UCSD-AML1 (cell line): ENCODE measurements at regions not wholly inside any gene's neighbourhood (a gene's known extent, or its start where the extent isn't known, plus 50 kb on each side); places are given as distances from the start of the nearest gene placed in this dataset.

Experiments
- DNase-seq: peaks from one replicate; lab custom pipeline; 2025; ENCODE audit not compliant: unreplicated experiment; lab: John Stamatoyannopoulos, UW

DNA sequence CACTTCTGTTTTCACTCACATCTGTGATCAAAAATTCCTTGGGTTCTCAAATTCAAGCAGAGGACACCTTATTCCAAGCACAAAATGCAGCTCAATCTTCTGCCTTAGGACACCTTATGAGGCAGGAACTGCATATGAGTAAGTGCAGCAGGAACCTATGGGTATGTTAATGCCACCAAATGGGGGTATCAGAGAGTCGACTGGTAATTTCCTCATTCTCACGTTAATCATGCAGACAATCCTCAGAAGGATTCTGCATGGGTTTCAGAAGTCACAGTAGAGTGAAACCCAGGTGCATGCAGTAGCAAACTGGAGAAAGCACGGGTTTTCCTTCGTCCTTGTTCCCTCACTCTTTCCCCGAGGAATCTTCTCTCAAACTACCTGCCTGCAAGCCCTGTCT, 452.8 kb downstream of the CBLN2 start:
- no peak for DNase-seq

DNA sequence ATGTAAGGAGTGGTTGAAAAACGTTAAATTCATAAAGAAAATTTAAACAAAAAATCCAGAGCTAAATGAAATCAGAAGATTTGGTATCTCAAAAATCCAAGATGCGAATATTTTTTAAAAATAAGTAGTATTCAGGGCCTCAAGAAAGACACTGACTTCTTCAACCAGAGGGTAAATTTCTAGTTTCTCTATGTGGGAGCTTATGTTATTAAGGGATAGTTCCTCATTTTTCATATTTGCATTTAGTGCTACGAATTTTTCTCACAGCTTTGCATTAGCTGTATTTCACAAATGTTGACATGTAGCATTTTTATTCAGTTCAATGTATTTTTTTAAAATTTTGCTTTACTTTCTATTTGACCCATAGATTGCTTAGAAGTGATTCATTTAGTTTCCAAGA, 454.7 kb downstream of the CBLN2 start:
- DNase-seq: no peak

DNA sequence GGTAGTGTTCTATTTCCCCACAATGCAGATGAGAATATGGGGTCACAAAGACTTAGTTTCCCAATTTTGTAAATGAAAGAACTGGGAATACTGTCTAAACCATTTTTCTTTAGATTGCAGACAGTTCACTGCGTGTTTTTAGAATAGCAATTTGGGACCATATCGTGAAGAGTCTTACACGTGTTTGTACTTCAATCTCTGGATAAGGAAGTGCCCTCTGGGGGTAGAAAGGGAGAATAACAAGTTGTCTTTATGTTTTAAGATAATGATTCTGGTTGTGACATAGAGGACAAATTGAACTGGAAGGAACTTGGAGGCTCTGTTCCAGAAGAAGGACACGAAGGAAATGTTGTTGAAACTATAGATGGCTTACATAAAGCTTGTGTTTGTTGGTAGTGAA, 457.7 kb downstream of the CBLN2 start:
- DNase-seq: no peak

DNA sequence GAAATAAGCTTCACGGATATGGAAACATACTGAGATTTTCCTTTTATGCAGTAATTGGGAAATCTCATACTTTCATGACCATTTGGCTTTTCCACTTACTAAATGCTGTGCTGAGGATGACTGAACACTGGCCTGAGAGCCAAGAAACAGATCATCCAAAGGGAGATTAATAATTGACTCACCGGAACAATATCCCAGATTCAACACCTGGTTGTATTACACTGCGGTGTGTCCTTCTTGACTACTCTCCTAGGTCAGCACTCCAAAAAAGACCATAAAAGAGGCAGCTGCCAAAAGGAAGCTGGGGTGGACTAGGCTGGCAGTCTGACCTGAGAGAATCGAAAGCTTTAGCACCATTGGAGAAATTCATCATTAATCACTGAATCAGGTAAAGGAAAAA, 469.1 kb downstream of the CBLN2 start:
- no peak for DNase-seq

DNA sequence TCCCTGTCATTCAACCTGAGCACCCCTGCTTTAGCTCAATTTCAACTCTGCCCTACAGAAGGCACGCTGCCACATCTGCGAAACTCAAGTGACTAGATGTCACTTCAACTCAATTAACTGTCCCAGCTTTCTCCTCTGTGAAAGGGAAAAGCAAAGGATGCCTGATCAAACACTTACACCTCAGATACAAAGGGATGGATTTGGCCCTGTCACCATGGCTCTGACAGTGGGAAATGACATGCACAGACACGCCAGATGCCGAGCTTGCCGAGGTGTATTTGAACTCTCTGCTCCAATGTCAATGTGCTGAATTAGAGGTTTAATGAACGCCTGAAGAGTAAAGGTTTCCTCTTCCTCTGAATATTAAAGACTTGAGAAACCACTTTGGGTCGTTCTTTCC, 481.1 kb downstream of the CBLN2 start:
- no peak for DNase-seq

DNA sequence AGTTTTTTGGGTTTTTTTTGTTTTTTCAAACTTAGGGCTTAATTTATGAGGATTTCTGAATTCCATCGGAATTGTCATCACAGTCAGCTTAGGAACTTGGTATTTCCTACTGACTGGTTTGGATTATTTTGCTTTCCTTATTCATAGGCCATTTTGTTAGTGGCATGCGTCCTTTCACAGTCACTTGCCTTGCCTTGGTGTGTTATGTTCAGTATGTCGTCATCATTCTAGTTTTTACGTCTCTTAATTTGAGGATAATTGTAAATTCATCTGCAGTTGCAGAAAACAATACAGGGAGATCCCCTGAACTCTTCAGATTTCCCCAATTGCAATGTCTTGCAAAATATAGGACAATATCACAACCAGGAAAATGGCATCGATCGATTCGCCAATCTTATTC, 485.3 kb downstream of the CBLN2 start:
- DNase-seq: no peak

DNA sequence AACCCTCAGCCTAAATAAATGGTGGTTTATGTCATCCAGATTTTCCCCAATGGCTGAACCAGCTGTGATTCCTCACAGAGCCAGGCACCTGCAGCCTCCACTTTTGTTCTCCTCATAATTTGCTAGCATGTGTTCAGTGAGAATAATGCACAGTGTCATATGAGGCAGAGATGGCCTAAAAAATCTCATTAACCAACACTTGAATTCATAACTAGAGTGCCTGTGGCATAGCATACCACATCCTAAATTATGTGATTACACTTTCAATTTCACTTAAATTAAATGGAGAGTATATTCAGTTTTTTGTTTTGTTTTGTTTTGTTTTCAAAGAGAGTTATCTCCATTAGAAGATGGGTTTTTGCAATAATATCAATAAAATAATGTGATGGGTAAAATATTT, 488.0 kb downstream of the CBLN2 start:
- DNase-seq: no peak

DNA sequence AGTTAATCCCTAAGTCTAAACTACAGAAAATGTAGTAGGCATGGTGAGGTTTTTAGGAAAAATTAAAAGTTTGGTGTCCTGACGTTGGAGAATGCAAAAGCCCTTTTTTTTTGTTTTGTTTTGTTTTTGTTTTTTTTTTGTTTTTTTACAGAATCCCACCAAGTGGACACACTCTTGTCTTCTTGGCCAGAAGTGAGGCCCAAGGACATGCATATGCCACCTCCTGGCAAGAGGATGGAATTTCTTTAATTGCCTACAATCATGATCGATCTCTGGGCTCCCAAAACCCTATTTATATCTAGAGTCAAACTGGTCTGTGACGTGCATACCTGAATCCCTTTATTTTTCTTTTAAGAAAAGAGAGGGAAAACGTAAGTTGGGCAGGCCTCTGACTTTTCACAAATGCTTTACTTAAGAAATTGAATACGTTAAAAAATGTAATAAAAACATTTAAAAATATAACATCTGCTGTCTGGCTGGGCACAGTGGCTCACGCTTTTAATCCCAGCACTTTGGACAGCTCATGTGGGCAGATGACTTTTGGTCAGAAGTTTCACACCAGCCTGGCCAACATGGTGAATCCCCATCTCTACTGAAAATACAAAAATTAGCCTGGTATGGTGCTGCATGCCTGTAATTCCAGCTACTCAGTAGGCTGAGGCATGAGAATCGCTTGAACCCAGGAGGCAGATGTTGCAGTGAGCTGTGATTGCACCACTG, 502.7 kb downstream of the CBLN2 start:
- DNase-seq: no peak

DNA sequence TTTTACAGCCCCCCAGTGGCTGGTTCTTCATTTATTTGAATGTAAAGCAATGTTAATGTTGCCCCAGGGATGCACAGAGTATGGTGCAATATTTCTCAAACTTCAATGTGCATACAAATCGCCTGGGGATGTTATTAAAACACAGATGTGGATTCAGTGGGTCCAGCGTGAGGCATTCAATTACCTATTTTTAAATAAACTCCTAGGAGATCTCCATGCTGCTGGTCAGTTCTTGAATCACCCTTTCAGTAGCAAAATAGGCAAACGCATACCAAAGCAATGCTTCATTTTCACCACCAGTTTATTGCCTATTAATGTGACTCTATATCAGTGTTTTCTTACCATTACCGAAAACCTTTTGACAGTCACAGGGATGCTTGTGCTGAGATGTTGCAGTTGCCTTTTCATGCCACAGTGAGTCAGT, 530.7 kb downstream of the CBLN2 start:
- no peak for DNase-seq

DNA sequence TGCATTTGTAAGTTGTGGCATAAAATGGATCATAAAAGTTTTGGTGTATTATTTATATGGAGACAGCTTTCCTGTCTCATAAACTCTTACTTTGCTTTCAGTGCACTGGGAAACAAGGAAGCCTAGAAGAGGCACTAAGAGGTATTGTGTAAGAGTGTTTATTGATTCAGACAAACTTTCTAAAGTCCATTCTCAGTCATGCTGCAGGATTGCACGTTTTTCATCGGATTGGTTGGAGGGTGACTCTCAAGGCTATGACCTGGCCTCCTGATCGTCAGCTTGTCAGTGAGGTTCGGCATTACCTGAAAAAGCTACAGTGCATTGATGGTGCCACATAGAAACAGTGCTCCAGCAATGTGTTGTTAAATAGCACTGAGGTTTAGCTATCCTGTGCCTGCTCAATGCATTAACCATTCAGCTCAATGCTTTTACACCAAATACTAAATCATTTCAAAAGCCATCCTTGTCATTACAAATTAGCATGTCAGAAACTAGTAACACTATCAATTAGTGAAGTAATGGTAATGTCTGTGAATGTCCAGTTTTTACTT, 545.5 kb downstream of the CBLN2 start:
- DNase-seq: no peak

DNA sequence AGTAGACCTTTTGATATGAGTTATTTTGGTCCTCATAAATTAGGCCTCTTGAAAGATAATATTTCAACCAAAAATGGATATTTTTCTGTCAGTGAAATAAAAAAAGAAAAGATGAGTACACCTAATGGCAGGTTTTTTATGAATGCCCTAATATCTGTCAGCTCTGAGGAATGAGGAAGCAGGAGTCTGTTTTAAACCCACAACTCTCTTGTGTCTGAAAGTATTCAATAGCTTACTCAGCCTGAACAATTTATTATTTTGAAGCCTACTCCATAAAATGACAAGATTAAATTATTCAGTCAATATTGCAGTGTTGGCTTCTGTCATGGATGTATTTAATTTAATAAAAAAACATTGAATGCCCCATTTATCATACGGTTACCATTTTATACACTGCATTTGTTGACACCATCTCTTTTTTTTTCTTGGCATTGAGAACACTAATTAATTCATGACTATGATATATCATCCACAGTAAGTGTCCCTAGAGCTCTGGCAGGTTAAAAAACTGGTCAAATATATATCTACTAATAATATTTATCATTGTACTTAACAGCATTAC, 548.2 kb downstream of the CBLN2 start:
- DNase-seq: no peak

DNA sequence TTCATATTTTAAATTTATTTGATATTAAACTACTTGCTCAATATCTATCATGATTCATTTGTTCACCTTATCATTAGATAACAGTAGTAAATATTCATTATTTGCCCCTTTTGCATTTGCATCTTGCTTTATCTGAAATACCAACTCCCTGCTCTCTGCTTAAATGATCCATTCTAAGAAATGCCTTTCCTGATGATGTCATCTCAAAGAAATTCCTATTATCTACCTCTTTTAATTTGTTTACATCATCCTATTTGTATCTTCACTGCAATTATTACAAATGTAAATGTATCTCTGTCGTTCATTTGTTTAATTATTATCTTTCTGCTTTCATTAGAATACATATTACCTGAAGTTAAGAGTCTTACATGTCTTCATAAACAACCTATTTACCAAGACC, 549.9 kb downstream of the CBLN2 start:
- DNase-seq: no peak

DNA sequence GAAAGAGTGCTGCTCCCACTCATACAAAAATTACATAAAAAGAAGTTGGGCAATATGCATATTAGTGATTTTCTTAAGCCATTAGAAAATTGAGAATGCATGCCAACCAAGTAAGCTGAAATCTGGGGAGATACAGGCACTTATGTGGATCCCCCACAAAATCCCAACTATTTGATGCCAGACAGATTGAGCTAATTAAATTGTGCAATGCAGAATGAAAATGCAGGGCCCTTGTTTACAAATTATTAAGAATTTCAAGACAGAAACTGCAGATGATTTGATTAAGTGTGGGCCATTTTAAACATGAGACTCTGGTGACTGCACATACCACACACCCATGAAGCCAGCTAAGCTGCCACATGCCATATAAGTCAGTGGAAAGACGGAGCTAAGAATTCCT, 554.5 kb downstream of the CBLN2 start:
- no peak for DNase-seq

DNA sequence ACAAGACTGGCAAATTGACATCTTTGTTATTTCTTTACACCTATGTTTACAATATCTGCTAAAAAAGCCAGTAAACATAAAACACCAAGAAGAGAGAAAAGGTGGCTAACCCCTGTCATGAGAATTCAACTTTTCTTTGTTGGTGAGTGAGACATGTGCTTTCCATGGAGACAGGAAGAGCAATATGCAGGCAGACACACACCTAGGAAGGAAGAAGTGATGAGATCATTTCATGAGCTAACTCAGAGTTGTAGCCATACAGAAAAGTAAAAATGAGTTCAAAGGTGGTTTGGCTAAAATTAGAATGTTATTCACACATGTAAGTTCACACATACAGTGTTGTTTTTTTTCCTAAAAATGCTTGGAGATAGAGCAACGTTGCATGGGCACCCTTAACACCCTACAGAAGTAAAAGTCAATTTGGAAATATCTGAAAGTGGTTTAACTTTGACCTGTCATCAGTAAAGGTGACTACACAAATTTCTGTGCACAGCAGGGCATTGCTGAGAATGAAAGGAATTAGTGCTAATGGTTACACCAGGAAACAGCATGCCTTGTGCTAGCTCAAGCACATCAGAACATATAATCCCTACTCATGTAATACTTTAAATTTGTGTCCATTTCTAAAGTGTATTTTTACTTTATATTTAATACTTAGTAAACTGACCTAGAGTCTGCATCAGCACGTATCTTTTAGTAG, 557.6 kb downstream of the CBLN2 start:
- DNase-seq: no peak

DNA sequence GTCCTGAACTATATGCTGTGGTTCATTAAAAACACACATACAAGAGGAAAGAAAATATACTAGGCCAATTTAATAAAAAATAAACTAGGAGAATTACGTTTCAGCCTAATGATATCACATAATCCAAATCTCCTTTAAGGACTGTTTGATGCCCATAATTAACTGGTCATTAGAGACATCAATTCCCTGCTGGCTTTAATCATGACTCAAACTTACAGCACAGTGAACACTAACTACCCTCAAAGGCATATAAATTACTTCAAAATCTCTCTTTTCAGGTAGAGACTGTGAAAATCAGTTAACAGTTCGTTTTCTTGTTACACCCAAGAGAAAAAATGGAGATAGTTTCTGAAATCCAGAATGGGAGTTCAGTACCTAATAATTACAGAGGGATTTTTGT, 567.4 kb downstream of the CBLN2 start:
- no peak for DNase-seq

DNA sequence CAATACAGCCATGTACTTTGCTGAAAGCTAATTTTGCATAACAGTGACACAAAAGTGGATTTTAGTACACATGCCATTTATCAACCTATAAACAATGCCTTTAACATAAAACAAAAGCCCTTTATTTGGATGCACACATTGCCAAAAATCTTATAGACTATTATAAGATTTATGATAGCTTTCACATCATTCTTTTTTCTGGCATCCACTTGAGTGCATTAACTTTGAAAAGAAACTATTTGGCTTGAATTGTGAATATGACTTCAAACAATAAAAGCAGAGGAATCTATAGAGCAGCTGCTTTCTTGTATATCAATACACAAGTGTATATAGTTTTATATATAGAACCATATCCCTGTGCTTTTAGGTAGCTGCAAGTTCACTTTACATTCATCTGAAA, 577.4 kb downstream of the CBLN2 start:
- DNase-seq: no peak

DNA sequence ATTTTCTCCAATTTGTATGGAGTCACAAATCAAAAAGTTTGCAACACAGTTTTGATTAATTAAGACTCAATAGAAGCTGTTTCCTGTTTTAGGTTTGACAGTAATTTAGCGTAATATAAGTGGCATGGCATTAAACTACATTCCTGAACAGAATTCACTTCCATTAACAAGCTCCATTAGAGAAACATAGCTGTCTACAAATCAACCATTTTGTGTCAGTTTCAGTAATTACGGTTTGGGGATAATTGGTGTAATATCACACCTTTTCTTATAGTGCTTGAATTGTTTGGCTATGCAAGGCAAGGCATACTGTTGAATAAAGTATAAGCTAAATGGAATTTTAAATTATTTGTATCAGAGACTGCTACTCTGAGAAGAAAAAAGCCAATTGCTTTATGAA, 585.5 kb downstream of the CBLN2 start:
- DNase-seq: no peak

DNA sequence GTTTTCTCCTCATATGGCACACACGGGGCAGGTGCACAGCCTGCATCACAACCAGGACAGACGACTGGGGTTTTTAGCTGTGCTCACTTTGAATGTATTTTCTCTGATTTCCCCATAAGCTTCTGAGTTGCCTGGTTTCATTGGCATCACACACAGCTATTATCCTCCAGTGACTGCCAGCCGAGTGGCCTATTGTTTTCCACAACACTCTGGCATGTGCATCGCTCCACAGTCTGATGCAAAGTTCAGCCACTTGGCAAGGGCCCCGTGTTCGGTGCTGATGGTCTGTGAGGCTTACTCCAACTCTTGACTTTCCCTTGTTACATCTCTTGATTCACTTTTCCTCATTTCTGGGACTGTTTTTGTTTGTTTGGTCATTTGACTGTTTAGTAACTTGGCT, 593.1 kb downstream of the CBLN2 start:
- no peak for DNase-seq

DNA sequence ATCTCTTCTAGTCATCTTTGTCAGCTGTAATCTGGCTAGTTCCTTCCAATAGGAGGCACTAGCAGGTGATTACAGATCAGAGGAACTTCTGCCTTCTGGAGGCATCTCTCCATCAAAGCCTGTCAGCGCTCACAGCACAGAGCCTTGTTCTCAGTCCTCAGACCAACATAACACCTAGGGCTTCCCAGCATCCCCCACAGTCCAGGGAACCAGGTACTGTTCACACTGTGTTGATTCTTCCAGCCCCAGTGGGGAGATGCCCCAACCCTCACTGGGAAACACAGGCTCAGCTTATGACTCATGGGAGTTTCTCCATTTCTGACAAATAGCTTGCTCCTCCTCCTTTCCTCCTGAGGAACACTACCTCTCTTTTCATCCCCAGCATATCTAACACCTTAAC, 601.7 kb downstream of the CBLN2 start:
- DNase-seq: no peak

DNA sequence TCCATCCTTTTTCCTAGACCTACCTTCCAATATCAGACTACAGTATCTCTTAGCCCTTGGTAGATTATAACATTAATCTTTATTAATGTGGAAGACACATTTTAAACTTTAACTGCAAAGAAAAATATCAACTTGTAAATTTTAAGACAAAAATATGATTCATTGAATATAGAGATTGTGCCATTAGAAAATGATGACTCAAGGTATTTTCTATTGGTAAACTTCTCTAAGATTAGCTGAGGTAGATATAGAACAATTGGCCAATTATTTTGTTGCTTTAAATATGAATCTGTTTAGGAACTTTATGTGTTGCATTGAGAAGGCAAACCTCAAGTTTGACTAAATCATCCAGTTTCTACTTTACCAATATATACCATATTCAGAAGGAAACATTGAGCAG, 604.7 kb downstream of the CBLN2 start:
- no peak for DNase-seq

DNA sequence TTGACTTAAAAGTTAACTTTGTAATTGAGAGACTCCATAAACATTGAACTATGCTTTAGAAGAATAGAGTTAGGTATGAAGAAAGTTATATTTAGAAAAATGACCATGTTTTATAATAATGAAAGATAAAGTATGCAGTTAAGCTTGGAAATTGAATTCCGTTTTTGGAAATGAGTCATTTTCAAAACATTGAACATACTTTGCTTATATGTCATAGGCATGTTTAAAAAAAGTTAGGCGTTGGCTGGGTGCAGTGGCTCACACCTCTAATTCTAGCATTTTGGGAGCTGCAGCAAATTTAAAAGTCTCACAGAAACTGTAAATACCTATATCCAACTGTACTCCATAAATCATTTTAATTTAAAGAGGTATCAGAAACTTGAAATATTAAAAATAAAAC, 607.4 kb downstream of the CBLN2 start:
- DNase-seq: no peak

DNA sequence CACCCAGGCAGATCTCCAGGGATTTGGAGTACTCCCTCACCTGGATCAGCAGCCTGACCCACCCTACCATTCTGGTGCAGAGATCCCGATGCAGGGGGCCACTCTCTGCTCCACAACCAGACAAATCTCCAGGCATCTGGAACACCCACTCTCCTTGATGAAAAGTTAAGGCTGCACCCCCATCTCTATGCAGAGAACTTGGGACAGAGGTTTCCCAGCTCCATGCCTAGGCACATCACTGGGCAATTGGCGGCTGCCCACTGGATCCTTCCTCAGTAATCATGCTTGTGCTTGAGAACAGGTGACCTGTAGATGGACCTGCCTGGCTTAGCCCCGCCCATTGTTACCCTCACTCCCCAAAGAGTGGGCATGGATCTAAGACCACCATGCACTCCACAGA, 624.9 kb downstream of the CBLN2 start:
- no peak for DNase-seq
